Chondrocyte (in vitro differentiated cells): ENCODE measurements at regions not wholly inside any gene's neighbourhood (a gene's known extent, or its start where the extent isn't known, plus 50 kb on each side); places are given as distances from the start of the nearest gene placed in this dataset.

Source experiments
- DNase-seq: peaks from one replicate; pipeline ENCODE4 v3.0.0; 2021; ENCODE audit warnings: mixed read lengths, low spot score
- H3K27ac Mint-ChIP-seq: one replicate; pipeline ENCODE4 v1.8.0; 2021; ENCODE audit warnings: mild to moderate bottlenecking, moderate library complexity, mixed read lengths; ENCODE audit not compliant: unreplicated experiment
- H3K27me3 Mint-ChIP-seq: 2 replicates; pipeline ENCODE4 v1.8.0; 2021; ENCODE audit warnings: low read depth, mixed read lengths
- H3K36me3 Mint-ChIP-seq: 2 replicates; pipeline ENCODE4 v1.8.0; 2021; ENCODE audit warnings: low read depth, mixed read lengths
- H3K4me1 Mint-ChIP-seq: 2 replicates; pipeline ENCODE4 v1.8.0; 2021; ENCODE audit warnings: low read depth, mild to moderate bottlenecking, mixed read lengths
- H3K4me3 Mint-ChIP-seq: one replicate; pipeline ENCODE4 v1.8.0; 2021; ENCODE audit warnings: mild to moderate bottlenecking, moderate library complexity, mixed read lengths; ENCODE audit not compliant: unreplicated experiment
- H3K9me3 Mint-ChIP-seq: 2 replicates; pipeline ENCODE4 v1.8.0; 2021; ENCODE audit warnings: low read depth, mixed read lengths
- TF ChIP-seq, protein P1 (sequence below): fragments of 200-600 bp; sonication (generic); IDR thresholded peaks from 2 replicates; pipeline ENCODE4 v1.5.0; 2021; ENCODE audit warnings: antibody characterized with exemption, mild to moderate bottlenecking, moderate library complexity

DNA sequence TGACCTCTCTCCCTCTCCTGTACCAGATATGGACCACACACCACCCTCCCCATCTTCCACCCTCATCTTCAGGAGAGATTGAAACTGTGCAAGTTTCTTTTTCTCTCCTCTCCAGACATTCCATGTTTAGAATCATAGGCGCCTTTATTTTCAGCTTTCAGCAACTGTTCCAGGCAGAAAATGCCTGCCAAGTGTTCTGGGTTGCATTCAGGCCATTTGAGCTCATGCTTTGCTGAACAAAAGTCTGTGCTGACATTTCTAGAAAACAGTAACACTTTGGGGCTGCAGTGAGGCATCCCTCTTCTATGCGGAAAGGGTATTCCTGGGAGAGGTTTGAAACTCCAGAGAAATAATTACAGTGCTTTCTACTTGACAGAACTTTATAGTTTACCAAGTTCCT, 361.7 kb downstream of the GPAM start:
- H3K27ac Mint-ChIP-seq, result no peak overlapping the region
- H3K36me3 Mint-ChIP-seq, result no peaks in the 10 kb centered on the region
- no peaks in the 10 kb centered on the region for H3K27me3 Mint-ChIP-seq
- no peak for DNase-seq
- TF ChIP-seq, protein P1, sequence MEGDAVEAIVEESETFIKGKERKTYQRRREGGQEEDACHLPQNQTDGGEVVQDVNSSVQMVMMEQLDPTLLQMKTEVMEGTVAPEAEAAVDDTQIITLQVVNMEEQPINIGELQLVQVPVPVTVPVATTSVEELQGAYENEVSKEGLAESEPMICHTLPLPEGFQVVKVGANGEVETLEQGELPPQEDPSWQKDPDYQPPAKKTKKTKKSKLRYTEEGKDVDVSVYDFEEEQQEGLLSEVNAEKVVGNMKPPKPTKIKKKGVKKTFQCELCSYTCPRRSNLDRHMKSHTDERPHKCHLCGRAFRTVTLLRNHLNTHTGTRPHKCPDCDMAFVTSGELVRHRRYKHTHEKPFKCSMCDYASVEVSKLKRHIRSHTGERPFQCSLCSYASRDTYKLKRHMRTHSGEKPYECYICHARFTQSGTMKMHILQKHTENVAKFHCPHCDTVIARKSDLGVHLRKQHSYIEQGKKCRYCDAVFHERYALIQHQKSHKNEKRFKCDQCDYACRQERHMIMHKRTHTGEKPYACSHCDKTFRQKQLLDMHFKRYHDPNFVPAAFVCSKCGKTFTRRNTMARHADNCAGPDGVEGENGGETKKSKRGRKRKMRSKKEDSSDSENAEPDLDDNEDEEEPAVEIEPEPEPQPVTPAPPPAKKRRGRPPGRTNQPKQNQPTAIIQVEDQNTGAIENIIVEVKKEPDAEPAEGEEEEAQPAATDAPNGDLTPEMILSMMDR, result no peak
- no peak overlapping the region for H3K4me3 Mint-ChIP-seq
- H3K9me3 Mint-ChIP-seq, result no peaks in the 10 kb centered on the region
- H3K4me1 Mint-ChIP-seq, result no peaks in the 10 kb centered on the region

DNA sequence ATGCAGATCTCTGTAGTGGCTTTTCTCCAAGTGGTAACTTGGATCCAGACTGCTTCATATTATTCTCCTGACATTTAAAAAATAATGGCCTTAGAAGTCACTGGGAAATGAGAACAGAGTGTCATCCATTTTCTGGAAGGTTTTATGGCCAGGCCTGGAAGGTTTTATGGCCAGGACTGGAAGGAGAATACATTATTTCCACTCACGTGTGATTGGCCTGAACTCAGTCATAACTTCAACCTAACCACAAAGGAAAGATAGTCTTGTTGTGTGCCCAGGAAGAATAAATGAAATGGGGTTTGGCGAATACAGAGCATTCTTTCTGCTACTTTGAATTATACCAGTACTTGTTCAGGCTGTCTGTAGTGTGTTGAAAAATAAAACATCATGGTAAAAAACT, 360.9 kb downstream of the GPAM start:
- Mint-ChIP-seq H3K36me3 (no peaks in the 10 kb centered on the region), H3K4me3 (no peak overlapping the region), H3K27me3 (no peaks in the 10 kb centered on the region), H3K4me1 (no peaks in the 10 kb centered on the region), H3K9me3 (no peaks in the 10 kb centered on the region), H3K27ac (no peak overlapping the region)
- TF ChIP-seq, protein P1, result no peak
- DNase-seq, result no peak

DNA sequence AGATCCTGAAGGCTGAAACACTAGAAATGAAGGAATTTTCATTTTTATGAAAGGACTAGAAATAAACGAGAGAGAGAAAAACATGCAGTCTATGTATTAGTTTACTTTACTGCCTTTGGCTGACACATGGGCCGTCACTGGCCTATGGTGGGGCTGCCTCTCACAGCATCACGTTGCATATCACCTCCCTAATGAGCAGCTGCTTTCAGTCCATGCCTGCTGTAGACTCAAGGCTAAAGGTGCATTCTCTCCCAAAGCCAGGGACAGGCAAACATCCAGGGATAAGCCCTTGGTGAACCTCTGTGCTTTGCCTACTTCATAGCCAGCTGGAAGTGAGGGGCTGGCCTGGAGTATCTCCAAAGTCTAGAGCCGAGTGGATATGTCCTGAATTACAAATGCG, 359.4 kb downstream of the GPAM start:
- DNase-seq, result no peak
- Mint-ChIP-seq H3K4me1 (no peaks in the 10 kb centered on the region), H3K9me3 (no peaks in the 10 kb centered on the region), H3K36me3 (no peaks in the 10 kb centered on the region), H3K4me3 (no peak overlapping the region), H3K27ac (no peak overlapping the region), H3K27me3 (no peaks in the 10 kb centered on the region)
- TF ChIP-seq, protein P1, result no peak

DNA sequence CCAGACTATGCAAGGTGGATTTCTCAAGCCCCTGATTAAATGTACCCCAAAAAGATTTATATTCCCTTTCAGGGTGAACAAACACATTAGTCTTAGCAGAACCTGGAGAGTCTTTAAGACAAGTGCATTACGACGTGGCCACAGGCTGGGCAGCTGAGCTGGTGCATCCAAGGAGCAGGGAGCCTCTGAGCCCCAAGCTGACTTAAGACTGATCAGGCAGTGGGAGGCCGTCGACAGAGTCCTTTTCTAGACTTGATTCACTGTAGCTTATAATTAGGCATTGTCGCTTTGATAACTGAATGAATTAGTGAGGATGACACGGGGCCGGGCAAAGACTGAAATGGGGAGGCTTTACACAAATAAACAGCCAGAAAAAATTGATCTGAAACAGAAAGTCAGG, 353.2 kb downstream of the GPAM start:
- Mint-ChIP-seq H3K27me3 (no peaks in the 10 kb centered on the region), H3K4me1 (no peaks in the 10 kb centered on the region), H3K27ac (no peak overlapping the region), H3K9me3 (no peaks in the 10 kb centered on the region), H3K36me3 (no peaks in the 10 kb centered on the region), H3K4me3 (no peak overlapping the region)
- TF ChIP-seq, protein P1, result no peak
- no peak for DNase-seq

DNA sequence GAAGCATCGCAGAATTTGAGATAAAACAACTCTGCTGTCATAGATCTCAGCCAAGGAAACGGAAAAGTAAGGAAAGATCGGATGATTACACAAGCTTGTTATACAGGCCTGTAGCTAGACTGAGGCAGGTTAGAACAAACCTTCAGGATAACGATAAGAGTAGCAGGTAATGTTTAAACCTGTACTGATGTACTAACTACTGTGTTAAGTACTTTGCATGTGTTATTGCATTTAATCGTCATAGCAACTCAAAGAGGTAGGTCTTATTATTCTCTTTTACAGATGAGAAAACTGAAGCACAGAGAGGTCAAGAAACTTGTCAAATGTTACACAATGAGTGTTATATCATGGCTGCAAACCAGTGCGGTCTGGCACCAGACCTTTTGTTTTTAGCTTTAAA, 352.5 kb downstream of the GPAM start:
- TF ChIP-seq, protein P1, result no peak
- H3K4me1 Mint-ChIP-seq, result no peaks in the 10 kb centered on the region

More for the DNA sequence above, 352.5 kb downstream of the GPAM start:
- no peak for DNase-seq
- Mint-ChIP-seq H3K27ac (no peak overlapping the region), H3K36me3 (no peaks in the 10 kb centered on the region), H3K27me3 (no peaks in the 10 kb centered on the region), H3K9me3 (no peaks in the 10 kb centered on the region), H3K4me3 (no peak overlapping the region)
